ENCODE measurements at regions not wholly inside any gene's neighbourhood (a gene's known extent, or its start where the extent isn't known, plus 50 kb on each side); places are given as distances from the start of the nearest gene placed in this dataset.
"Not testable (repeated sequence)": the region's sequence is repeated elsewhere in the genome, so short reads cannot be mapped to it uniquely, and the experiment has no call there.

DNA sequence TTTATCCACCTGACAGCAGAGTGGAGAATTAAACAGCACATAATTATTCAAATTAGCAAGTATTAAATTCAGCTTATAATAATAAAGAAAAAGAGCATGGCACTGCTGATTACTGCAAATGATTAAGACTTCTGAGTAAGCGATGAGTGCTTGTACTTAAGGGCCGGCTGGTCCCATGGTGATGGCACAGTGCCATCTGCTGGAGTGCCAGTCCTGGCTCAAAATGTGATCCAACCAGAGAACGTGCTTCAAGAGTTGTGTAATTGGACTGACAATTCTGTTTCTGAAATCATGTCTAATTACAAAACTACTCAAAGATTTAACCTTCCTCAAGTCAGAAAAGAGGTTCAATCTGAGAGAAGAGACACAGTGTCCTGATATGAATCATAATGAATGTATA is 181.6 kb upstream of the RGS17 start:
- no peaks in the 10 kb centered on the region for H3K27me3 ChIP-seq
- intact Hi-C loops (cut with DNase I), result no loop called here
- no peaks in the 10 kb centered on the region for H3K9me3 ChIP-seq
- TF ChIP-seq, protein P1, sequence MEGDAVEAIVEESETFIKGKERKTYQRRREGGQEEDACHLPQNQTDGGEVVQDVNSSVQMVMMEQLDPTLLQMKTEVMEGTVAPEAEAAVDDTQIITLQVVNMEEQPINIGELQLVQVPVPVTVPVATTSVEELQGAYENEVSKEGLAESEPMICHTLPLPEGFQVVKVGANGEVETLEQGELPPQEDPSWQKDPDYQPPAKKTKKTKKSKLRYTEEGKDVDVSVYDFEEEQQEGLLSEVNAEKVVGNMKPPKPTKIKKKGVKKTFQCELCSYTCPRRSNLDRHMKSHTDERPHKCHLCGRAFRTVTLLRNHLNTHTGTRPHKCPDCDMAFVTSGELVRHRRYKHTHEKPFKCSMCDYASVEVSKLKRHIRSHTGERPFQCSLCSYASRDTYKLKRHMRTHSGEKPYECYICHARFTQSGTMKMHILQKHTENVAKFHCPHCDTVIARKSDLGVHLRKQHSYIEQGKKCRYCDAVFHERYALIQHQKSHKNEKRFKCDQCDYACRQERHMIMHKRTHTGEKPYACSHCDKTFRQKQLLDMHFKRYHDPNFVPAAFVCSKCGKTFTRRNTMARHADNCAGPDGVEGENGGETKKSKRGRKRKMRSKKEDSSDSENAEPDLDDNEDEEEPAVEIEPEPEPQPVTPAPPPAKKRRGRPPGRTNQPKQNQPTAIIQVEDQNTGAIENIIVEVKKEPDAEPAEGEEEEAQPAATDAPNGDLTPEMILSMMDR (IDR thresholded peaks at IDR 0.05), result peak in 1 of 4 donors; percentile 9
- TF ChIP-seq POLR2A (IDR thresholded peaks at IDR 0.05), result no peak
- ATAC-seq (no peak), DNase-seq (peak in 1 of 3 donors; percentile 20)
- H3K36me3 ChIP-seq, result no peaks in the 10 kb centered on the region
- H3K4me1 ChIP-seq, result no peaks in the 10 kb centered on the region
- 22% methylated on average over 3 of the region's 3 CpGs for WGBS (ENCODE audit: insufficient coverage, low coverage, low lambda C conversion rate, missing lambda C conversion rate)
- H3K27ac ChIP-seq, result no peak overlapping the region
- no peak overlapping the region for H3K4me3 ChIP-seq

DNA sequence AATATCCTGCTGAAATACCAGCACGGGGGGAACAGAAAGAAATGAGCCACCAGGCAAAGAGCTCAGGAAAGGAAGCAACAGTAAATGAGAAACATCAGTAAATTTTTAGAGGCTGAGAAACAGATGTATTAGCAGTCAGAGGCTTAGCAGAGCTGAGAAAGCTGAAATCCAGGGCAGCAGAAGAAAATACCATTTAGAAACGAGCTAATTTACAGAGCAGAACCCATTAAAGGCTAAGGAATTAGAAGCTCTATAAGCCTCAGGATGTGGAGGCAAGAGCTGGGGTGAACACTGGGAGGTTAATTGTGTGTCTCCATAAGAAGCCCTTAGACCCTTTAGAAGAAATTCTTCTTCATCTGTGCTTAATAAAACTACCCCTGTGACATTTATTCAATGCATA is 178.6 kb upstream of the RGS17 start:
- intact Hi-C loops (cut with DNase I), result no loop called here
- DNase-seq (no peak), ATAC-seq (no peak)
- H3K27me3 ChIP-seq, result no peaks in the 10 kb centered on the region
- H3K27ac ChIP-seq, result no peak overlapping the region
- WGBS (ENCODE audit: insufficient coverage, low coverage, low lambda C conversion rate, missing lambda C conversion rate), result 17% methylated on average over 2 of the region's 2 CpGs
- H3K4me3 ChIP-seq, result no peak overlapping the region
- TF ChIP-seq POLR2A (IDR thresholded peaks at IDR 0.05), result no peak
- TF ChIP-seq, protein P1 (IDR thresholded peaks at IDR 0.05), result no peak
- no peaks in the 10 kb centered on the region for H3K9me3 ChIP-seq
- no peaks in the 10 kb centered on the region for H3K4me1 ChIP-seq
- no peaks in the 10 kb centered on the region for H3K36me3 ChIP-seq

DNA sequence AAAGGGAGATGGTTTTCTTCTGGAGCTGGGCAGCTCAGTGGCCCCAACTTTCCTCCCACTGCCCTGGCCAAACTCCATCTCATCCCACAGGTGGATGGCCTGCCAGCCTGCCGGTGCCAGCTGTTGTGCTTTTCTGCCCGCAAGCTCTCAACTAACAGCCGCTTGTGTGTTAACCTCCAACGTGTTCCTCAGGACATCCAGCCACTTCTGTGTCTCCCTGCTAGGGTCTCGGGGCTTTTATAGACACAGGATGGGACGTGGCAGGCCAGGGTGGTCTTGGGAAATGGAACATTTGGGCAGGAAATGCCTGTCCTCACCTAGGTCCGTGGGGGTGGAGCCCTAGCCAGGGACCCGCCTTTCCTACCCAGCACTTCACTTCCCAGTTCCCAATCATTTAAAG is 171.1 kb upstream of the RGS17 start:
- Histone ChIP-seq H3K4me3 (no peak overlapping the region), H3K9me3 (no peaks in the 10 kb centered on the region), H3K27ac (no peak overlapping the region), H3K4me1 (no peaks in the 10 kb centered on the region), H3K36me3 (no peaks in the 10 kb centered on the region), H3K27me3 (no peaks in the 10 kb centered on the region)
- TF ChIP-seq, protein P1 (IDR thresholded peaks at IDR 0.05), result no peak
- no peak for TF ChIP-seq POLR2A (IDR thresholded peaks at IDR 0.05)
- DNase-seq (no peak), ATAC-seq (no peak)
- intact Hi-C loops (cut with DNase I), result no loop called here
- WGBS (ENCODE audit: insufficient coverage, low coverage, low lambda C conversion rate, missing lambda C conversion rate), result 43% methylated on average over 8 of the region's 8 CpGs

DNA sequence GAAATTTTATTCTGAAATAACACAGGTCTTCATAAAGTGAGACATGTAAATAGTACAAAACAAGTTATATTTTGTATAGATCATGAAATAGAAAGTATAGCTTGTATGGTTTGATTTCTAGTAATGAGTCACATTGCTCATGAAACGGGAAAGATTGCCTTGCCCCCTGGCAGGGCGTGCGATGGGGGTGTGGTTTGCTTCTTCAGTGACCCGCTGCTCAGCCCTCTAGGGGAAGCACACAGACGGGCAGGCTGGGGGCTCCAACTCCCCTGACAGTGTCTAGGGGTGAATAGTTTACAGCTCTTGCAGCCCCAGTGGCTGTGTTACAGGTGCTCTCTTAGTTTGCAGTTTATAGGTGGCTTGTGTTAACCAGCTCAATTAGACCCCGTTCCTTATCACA is 170.5 kb upstream of the RGS17 start:
- DNase-seq (no peak), ATAC-seq (no peak)
- Histone ChIP-seq H3K27ac (no peak overlapping the region), H3K9me3 (no peaks in the 10 kb centered on the region), H3K4me1 (no peaks in the 10 kb centered on the region), H3K36me3 (no peaks in the 10 kb centered on the region), H3K4me3 (no peak overlapping the region), H3K27me3 (no peaks in the 10 kb centered on the region)
- TF ChIP-seq, protein P1 (IDR thresholded peaks at IDR 0.05), result no peak
- no peak for TF ChIP-seq POLR2A (IDR thresholded peaks at IDR 0.05)
- intact Hi-C loops (cut with DNase I), result no loop called here
- WGBS (ENCODE audit: insufficient coverage, low coverage, low lambda C conversion rate, missing lambda C conversion rate), result 51% methylated on average over 5 of the region's 6 CpGs

DNA sequence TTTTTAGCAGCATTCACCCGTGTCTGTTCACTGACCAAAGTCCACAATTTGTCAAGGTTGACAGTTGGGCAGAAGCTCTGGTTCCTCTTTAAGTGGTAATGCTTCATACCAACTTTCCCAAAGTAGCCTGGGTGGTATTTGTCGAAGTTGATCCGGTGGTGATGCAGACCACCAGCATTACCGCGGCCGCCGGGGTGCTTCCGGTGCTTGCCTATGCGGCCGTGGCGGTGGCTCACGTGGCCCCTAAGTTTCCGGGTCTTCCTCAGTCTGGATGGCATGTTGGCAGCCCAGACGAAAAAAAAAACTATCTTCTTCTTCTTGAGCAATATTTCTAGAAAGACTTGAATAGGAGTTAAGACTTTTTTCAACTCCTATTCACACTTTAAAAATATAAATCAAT is 151.4 kb upstream of the RGS17 start:
- ATAC-seq; H3K4me1 ChIP-seq; H3K4me3 ChIP-seq; H3K27me3 ChIP-seq; DNase-seq; intact Hi-C loops (cut with DNase I); H3K36me3 ChIP-seq; H3K9me3 ChIP-seq; H3K27ac ChIP-seq: not testable (repeated sequence)
- 21% methylated on average over 2 of the region's 14 CpGs for WGBS (ENCODE audit: insufficient coverage, low coverage, low lambda C conversion rate, missing lambda C conversion rate)

Measured in right lobe of liver (tissue), 6 donors.